ENCODE measurements at regions not wholly inside any gene's neighbourhood (a gene's known extent, or its start where the extent isn't known, plus 50 kb on each side); places are given as distances from the start of the nearest gene placed in this dataset.

DNA sequence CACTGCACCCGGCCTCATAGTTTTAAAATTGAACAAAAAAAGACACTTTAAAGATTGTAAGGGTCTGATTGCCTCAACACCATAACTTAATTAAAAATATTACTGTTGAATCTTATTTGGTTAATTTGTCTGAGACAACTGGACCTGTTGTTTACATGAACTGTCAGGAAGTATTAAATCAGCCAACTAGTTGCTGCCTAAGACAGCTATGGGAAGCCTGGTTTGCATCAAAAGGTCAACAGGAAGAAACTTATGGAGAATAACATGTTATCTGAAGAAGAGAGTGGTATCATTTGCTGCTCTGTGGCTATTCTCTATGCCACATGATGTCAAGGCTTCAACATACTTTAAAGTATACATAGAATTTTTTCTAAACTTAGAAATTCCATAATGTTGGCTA, 853.5 kb upstream of the ADAMTS5 start:
- H3K9me3 ChIP-seq (replicated peaks; ENCODE audit: control insufficient read depth, insufficient read depth, low read length), result no peaks in the 10 kb centered on the region
- ChIA-PET CTCF (no interaction called here), POLR2A (no interaction called here)
- TF ChIP-seq GATA2 (IDR thresholded peaks at IDR 0.05; ENCODE audit: insufficient read depth, insufficient read length, low read depth, low read length) (no peak), POLR2A (IDR thresholded peaks at IDR 0.05; ENCODE audit: low read depth, low read length) (no peak), MYC (IDR thresholded peaks at IDR 0.05; ENCODE audit: low read depth, low read length) (no peak), MAX (IDR thresholded peaks at IDR 0.05; ENCODE audit: insufficient read depth, insufficient read length) (no peak), JUN (IDR thresholded peaks at IDR 0.05; ENCODE audit: borderline replicate concordance, insufficient read depth, insufficient read length, low read depth) (no peak)
- dilution Hi-C loops (cut with MboI; ENCODE audit: extremely low pct_ligation_motif_present, low sequenced_read_pairs) (no loop called here), intact Hi-C loops (cut with micrococcal nuclease) (no loop called here)
- no peaks in the 10 kb centered on the region for H3K9me1 ChIP-seq (replicated peaks; ENCODE audit: control insufficient read depth, extremely low read depth, insufficient read depth, low read length)
- no peaks in the 10 kb centered on the region for H3K4me1 ChIP-seq (ENCODE audit: control insufficient read depth, extremely low read depth, insufficient read depth, low read length)
- H2AFZ ChIP-seq (ENCODE audit: low read depth, low read length), result no peak overlapping the region
- H3K36me3 ChIP-seq (ENCODE audit: control insufficient read depth in 2 of 2, extremely low read depth in 1 of 2, insufficient read depth in 2 of 2, low read length in 2 of 2), result no peaks in the 10 kb centered on the region
- no peak for FAIRE-seq
- H3K4me3 ChIP-seq (replicated peaks in 1 of 3; ENCODE audit: insufficient read depth in 1 of 3, low read depth in 1 of 3, low read length in 3 of 3), result no peak overlapping the region
- H3K27ac ChIP-seq (ENCODE audit: insufficient read depth, low read depth, low read length), result no peak overlapping the region
- no peak for DNase-seq (ENCODE audit: low read depth, low spot score)
- H3K79me2 ChIP-seq (ENCODE audit: control insufficient read depth, insufficient read depth, low read length), result no peaks in the 10 kb centered on the region
- no peak overlapping the region for H3K4me2 ChIP-seq (ENCODE audit: insufficient read depth, low read length)
- BruUV-seq (replicated peaks), result no TSS peak
- no peaks in the 10 kb centered on the region for H4K20me1 ChIP-seq (replicated peaks; ENCODE audit: control insufficient read depth, extremely low read depth, insufficient read depth, low read length)
- H3K27me3 ChIP-seq (ENCODE audit: control insufficient read depth in 2 of 2, insufficient read depth in 2 of 2, low read length in 2 of 2), result no peaks in the 10 kb centered on the region
- no peak overlapping the region for H3K9ac ChIP-seq (replicated peaks; ENCODE audit: extremely low read depth, insufficient read depth, low read length)

GRCh38 chr21:27819299-27819698, 852.4 kb upstream of the ADAMTS5 start:
- BruUV-seq (replicated peaks), result no TSS peak
- Histone ChIP-seq H2AFZ (ENCODE audit: low read depth, low read length) (no peak overlapping the region), H3K27ac (ENCODE audit: insufficient read depth, low read depth, low read length) (no peak overlapping the region), H3K27me3 (ENCODE audit: control insufficient read depth in 2 of 2, insufficient read depth in 2 of 2, low read length in 2 of 2) (no peaks in the 10 kb centered on the region), H3K4me1 (ENCODE audit: control insufficient read depth, extremely low read depth, insufficient read depth, low read length) (no peaks in the 10 kb centered on the region), H3K36me3 (ENCODE audit: control insufficient read depth in 2 of 2, extremely low read depth in 1 of 2, insufficient read depth in 2 of 2, low read length in 2 of 2) (no peaks in the 10 kb centered on the region), H3K4me2 (ENCODE audit: insufficient read depth, low read length) (no peak overlapping the region), H3K4me3 (replicated peaks in 1 of 3; ENCODE audit: insufficient read depth in 1 of 3, low read depth in 1 of 3, low read length in 3 of 3) (no peak overlapping the region), H3K79me2 (ENCODE audit: control insufficient read depth, insufficient read depth, low read length) (no peaks in the 10 kb centered on the region), H3K9me1 (replicated peaks; ENCODE audit: control insufficient read depth, extremely low read depth, insufficient read depth, low read length) (no peaks in the 10 kb centered on the region), H4K20me1 (replicated peaks; ENCODE audit: control insufficient read depth, extremely low read depth, insufficient read depth, low read length) (no peaks in the 10 kb centered on the region), H3K9ac (replicated peaks; ENCODE audit: extremely low read depth, insufficient read depth, low read length) (no peak overlapping the region), H3K9me3 (replicated peaks; ENCODE audit: control insufficient read depth, insufficient read depth, low read length) (no peaks in the 10 kb centered on the region)
- FAIRE-seq, result no peak
- no peak for DNase-seq (ENCODE audit: low read depth, low spot score)
- dilution Hi-C loops (cut with MboI; ENCODE audit: extremely low pct_ligation_motif_present, low sequenced_read_pairs) (no loop called here), intact Hi-C loops (cut with micrococcal nuclease) (no loop called here)
- TF ChIP-seq CTCF (IDR thresholded peaks at IDR 0.05; ENCODE audit: extremely low read depth in 1 of 2, insufficient read depth in 1 of 2, low read depth in 1 of 2, low read length in 2 of 2) (no peak), POLR2A (IDR thresholded peaks at IDR 0.05; ENCODE audit: low read depth, low read length) (no peak), JUN (IDR thresholded peaks at IDR 0.05; ENCODE audit: borderline replicate concordance, insufficient read depth, insufficient read length, low read depth) (no peak), MYC (IDR thresholded peaks at IDR 0.05; ENCODE audit: low read depth, low read length) (no peak), POLR2AphosphoS5 (IDR thresholded peaks at IDR 0.05; ENCODE audit: insufficient read depth, low read depth, low read length) (no peak), EZH2 (IDR thresholded peaks at IDR 0.05; ENCODE audit: borderline replicate concordance, low read depth, low read length, severe bottlenecking) (no peak), MAX (IDR thresholded peaks at IDR 0.05; ENCODE audit: insufficient read depth, insufficient read length) (no peak), GATA2 (IDR thresholded peaks at IDR 0.05; ENCODE audit: insufficient read depth, insufficient read length, low read depth, low read length) (no peak), FOS (IDR thresholded peaks at IDR 0.05; ENCODE audit: borderline replicate concordance, insufficient read depth, low read length) (no peak)
- ChIA-PET POLR2A (no interaction called here), CTCF (no interaction called here)
